NCI-H2029 (cell line): ENCODE measurements at regions not wholly inside any gene's neighbourhood (a gene's known extent, or its start where the extent isn't known, plus 50 kb on each side); places are given as distances from the start of the nearest gene placed in this dataset.

ENCODE experiments used
- DNase-seq: peaks from one replicate; lab custom pipeline; 2025; lab: John Stamatoyannopoulos, UW

DNA sequence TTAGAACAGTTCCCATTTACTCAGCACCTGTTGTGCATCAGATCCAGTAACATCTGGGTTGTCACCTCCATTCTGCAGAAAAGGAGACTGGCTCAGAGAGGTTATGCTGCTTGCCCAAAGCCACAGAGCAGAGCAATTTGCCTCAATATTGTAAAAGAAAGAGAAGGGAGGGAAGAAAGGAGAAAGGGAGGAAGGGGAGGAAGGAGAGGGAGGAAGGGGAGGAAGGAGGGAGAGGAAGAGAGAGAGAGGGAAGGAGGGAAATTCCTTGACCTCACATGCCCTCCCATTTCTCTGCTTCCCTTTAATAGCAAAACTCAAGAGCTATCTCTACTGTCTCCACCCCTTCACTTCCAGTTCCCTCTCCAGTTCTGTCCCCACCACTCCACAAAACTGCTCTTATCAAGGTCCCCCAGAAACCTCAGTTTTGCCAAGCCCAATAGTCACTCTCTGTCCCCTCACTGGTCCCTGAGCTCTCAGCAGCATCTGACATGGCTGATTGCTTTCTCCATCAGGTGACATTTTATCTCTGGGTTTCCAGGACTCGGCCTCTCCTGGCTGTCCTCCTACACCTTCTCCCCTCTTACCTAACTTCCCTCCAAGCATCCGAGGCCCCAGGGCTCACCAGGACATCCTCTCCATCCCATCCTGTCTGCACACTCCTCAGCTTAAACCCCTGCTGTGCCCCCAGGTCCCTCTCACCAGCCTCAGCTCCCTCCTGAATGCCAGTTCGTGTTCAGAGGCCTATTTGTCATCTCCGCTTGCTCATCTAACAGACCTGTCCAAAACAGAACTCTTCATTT is 104.7 kb upstream of the LINGO1 start:
- DNase-seq = no peak

DNA sequence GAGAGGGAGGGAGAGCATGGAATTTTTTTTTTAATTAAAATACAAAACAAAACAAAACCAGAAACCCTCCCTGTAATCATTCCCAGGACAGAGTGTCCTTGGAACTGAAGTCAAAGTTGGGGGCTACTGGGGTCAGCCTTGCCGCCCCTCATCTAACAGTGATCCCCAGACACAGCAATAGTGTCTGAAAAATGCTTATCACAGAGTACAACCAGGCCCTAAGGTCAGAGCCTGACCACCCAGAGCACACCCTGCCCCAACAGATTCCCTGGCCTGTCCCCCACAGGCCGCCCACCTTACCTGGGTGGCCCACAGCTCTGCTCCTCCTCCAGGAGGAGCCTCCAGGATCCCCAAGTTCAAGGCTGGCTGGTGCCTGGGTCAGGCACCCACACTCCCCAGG is 101.6 kb upstream of the LINGO1 start:
- no peak for DNase-seq

DNA sequence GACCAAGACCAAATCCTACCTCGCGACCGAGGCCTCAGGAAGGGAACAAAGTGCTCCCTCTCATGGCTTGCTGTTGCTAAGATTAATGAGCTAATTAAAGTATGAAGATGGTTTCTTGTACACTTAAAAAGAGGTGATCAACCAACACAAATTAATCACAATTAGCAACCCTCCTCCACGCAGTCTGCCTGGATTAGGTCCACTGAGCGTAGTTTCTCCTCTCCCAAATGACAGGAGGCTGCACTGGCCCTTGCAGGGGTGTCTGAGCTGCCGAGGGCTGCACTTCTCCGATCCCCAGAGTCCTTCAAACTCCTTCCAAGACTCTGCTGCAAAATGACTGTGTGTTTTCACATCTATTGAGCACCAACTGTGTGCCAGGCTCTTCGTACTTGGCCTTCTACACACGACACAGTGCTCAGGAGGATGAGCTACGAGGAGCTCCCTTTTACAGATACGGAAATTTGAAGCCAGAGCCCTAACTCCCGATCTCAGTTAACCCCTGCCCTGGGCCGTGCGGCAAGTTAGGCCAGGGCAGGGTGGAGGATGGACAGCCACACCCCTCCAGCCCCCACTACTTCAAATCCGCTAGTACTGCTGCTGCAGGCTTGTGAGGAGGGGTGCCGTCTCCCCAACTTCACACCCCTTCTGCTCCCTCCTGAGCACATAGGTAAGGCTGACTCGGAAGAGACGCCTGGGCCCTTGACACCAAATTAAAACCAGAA is 101.0 kb upstream of the LINGO1 start:
- no peak for DNase-seq

DNA sequence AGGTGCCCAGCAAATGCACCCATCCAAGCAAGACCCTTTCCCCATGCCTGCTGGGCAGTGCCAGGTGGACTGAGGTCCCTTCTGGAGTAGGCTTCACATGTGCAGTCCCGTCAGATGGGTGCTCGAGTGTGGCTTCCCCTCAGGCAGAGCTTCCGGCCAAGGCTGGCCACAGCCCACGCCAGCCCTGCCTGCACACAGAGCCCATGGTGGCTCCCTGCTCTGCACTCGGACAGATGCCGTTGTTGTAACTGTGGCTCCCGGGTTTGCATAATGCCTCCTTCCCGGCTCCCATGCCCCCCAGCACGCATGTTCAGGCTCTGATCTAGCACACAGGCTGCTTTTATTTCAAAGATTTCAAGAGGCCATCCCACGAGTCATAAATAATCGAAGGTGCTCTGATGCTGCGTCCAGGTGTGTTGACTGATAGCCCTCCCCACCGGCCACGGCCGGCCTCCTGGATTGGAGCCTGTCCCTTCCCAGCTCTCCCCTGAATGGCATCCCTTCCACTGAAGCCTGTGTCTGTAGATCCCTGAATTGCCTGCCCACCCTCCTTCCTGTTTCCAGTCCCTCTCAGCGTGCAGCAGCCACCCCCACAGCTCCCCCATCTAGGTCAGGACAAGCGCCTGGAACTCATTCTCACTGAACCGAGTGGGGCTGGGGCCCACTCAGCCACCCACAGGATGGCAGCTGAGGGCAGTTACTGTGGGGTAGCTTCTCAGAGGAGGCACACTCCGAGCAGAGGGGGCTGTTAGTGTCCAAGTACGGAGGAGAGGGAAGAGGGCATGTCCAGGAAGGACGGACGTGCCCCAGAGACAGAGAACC is 100.0 kb upstream of the LINGO1 start:
- DNase-seq = no peak

DNA sequence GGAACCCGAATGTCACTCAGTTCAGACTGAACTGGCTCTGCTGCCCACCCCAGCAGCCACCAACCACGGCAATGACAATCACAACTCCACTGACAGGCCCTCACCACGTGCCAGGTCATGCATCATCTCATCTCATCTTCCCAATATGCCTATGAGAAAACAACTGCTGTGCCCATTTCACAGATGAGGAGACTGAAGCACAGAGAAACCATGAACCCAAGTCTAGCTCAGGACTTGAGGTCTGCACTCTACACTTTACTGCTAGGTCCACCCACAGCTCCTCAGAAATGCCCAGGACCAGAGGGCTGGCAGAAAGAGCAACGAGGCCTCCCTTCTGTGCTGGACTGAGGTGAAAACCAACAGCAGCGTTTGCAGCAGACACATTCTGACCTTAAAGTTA is 99.2 kb upstream of the LINGO1 start:
- DNase-seq = no peak

DNA sequence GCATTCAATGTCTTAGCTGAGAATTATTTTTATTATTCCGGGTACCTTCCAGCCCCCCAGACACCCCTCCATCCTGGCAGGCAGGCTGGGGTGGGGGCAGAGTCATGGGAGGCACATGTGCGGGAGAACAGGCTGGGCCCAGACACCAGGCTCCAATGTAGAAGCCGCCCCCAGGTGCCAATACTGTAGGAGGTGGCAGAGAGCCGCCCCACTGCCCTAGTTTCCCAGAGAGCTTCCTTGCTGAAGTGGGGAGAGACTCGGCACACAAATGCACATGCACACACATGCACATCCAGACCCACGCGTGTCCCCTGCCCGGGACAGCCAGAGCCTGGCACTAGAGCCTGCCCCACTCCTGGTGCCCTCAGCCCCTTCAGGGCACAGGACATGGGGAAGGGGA is 98.4 kb upstream of the LINGO1 start:
- DNase-seq = no peak

DNA sequence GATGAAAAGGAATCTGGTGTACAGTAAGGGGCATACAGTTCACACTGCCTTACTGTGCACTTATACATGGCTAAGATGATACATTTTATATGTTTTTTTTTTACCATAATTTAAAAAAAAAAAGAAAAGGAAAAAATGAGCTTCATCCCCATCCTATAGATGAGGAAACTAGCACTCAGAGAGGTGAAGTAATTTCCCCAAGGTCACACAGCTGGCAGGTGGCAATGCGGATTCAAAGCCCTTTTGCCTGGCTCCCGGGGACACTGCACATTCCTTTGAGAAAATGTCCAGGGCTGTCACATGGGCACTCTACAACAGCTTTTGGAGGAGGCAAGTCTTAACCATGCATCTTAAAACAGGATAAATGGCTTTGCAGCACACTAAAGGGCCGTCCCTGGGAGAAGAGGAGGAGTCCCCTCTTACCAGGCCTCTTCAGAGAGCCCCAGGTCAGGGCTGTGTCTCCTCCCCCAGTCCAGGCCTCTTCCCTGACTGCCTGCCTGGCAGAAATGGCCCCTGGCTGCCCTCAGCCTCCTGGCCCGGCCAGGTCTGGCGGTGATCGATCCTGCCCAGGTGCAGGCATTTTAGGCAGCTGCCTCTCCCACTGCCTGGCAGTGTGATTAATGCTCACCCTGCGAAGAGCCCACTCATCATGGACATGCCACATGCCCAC is 95.1 kb upstream of the LINGO1 start:
- no peak for DNase-seq

DNA sequence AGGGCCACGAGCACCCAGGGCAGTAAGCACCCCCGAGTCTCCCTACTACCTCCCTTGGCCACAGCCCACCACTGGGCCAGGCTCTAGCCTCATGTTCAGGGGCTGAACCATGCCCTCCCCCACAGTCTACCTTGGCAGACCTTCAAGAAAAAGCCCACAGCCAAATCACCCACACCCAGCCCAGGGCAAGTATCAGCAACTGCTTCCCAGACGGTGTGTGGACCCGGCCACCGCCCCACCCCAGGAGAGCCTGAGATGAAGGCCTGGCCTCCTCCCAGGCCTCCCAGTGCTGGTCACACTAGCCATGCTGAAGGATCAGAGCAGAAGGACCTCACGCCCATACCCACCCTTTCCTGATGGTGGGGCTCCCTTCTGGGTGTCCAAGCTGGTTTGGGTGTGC is 92.0 kb upstream of the LINGO1 start:
- no peak for DNase-seq

DNA sequence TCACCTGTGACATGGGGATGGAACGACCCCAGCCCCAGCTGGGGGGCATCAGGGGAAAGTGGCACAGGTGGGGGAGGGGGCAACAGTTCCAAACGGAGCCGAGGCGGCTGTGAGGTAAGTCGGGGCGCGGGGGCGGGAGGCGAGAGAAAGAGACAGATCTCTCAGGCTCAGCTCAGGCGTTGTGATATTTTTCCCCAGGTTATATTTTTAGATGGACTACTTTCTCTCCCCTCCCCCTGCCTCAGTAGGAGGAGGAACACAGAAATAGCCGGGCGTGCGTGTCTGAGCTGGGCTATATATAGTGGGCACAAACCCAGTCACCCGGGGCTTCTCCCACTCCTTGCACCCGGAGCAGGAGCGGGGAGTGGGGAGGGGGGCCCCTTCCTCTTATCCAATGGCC is 91.0 kb upstream of the LINGO1 start:
- DNase-seq = no peak

DNA sequence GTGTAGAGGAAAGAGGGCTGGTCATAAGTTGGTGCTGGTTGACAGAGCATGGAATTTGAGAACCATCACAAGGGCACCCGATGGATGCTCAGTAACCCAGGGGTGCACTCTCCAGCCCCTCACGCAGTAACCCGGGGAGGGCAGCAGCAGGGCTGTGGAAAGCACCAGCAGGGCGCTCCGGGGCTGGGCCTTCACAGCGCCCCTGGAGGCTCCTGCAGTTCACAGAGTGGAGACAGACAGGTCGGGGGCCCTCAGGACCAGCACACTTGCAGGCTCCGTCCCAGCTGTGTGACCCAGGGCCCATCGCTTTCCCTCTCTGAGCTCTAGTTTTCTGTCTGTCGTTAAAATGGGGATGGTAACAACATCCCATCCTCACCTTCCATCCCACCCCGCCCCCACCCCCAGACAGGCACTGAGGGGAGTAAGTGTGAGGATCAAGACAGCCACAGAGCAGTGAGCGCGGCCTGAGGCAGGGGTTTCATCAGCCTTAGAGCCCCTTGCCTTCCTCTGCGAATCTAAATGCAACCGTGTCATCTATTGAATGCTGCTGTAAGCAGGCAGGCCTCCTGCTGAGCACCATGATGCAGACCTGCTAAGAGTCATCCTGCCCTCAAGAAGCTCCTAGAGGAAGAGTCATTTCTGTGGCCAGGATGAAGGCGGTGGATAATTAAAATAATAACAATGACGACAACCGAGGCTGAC is 90.2 kb upstream of the LINGO1 start:
- DNase-seq = no peak

DNA sequence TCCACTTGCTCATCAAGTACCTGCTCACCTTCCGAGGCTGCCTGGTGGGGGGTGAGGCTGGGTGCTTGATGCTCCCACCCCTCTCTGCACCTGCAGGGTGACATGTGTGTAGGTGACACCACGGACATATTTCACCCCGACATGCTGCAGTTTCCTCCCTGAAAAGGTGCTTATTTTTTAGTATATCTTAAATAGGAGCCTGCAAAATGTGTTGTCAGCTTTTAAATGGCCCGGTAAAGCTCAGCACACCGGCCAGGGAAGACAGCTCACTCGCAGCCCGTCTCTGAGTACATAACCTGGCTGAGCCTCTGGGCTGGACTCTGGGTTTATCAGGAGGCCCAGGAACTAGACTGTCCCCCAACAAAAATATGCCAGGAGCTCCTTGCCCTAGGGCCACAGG is 89.3 kb upstream of the LINGO1 start:
- no peak for DNase-seq

DNA sequence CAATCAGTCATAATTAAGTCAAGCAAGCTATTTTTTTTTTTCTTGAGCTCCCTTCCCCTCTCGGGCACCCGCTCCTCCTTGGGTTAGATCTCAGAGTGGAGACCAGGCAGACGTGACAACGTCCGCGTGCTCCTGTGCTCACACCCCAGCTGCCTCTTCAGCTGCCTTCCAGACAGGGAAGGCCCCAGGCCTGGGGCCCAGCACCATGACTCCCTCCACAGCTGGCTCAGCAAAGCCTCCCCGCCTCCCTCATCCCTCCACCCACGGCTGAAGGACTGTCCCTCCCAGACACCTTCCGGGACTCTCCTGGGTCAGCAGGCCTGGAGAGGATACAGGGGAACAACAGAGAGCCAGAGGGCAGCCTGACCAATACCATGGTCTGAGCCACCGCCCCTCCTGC is 87.9 kb upstream of the LINGO1 start:
- DNase-seq = no peak

DNA sequence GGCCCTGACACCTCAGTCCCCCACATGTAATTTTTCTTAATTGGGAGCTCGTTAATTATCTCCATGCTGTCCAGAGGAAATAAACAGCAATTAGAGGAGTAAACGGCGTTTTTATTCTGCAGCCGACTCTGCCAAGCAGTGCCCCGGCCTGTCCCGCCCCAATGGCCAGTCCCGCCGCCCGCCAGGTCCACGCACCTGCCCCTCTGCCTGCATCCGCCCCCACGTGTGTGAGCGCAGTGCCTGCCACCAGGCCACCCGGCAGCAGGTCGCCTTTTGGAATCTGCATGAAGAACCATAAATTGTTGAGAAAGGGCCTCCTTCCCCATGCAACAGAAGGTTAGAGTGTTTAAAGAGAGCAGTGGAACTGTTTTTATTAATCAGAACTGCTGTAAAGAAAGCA is 87.5 kb upstream of the LINGO1 start:
- DNase-seq = no peak

DNA sequence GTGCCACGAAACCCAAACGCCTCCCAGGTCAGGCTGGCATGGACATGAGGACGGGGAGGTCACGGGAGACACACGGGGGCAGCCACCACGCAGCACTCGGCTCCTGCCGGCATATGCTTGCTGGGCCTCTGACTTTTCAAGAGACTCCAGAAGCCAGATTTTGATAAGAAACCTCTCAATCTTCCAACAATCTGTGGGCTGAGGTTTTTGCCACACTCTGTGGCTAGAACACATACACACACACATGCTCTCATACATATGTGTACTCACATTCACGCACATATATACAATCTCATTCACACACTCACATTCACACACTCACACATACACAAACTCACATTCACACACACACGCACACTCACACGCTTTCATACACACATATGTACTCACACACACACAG is 86.7 kb upstream of the LINGO1 start:
- no peak for DNase-seq

DNA sequence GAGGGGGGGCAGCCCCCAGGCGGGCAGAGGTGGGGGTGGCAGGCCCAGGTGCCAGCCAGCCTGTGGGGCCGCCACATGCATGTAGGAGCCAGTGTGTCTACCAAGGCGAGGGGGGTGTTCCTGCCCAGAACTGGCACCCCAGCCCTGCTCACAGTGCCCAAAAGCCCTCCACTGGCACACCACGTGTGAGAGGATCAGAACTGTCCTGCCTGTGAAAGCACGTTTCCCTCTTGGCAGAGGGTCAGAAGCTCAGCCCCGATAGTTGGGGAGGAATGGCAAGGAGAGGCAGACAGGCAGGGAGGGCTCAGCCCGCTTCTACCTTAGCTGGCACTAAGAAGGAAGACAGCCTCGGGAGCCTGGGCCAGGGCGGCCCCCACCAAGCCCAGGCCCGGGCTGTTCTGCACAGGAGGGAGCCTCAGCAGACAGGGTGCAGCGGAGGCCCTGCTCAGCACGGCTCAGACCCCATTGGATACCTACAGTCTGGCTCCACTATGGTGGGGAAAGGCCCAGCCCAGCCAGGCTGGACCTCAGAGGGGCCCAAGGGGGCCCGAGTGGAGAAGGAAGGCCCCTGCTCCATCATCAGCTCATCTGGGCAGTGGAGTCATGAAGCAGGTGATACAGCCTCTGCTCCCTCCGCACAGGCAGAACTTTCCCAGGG is 84.8 kb upstream of the LINGO1 start:
- DNase-seq = no peak

DNA sequence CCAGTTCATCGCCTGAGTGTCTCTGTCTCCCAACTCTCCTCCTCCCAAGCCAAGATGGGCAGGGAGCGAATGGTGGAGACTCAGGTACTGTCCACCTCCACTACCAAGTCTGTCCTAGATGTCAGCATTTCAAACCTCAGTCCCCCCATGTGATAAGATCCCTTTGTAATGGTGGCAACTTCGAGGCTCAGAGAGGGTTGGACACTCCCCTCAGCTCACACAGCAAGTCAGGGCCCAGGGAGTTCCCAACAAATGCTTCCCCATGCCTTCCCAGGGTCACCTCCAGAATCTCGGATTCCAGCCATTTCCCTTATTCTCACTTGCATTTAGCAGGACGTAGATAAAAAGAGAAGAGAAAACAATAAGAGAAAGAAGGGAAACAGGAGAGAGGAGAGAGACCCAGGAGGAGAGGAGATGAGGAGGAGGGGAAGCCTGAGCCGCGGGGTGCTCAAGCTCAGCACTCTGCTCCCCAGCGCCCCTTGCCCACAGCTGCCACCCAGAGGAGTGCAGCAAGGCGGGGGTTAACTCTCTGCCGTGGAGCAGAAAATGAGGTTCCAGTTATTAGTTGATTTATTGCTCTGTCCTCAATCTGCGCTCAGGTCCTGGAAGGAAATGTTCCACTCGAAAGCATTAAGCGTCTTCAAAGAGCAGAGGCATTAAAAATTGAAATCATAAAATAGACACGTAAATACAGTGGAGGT is 84.1 kb upstream of the LINGO1 start:
- no peak for DNase-seq

DNA sequence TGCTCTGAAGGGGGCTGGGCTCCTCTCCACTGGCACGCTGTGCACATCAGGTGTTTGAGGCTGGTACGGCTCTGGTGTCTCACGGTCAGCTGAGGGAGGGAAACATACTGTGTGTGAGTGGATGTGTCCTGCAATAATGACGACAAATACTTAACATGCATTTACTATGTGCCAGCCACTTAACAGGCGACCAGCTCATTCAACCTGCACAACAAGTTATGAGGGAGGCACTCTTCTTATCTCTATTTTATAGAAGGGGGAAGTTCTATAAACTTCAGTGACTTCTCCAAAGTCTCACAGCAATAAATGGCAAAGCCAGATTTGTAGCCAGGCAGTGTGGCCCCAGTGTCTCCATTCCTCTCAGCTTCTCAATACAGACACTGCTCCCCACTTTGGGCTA is 83.1 kb upstream of the LINGO1 start:
- no peak for DNase-seq

DNA sequence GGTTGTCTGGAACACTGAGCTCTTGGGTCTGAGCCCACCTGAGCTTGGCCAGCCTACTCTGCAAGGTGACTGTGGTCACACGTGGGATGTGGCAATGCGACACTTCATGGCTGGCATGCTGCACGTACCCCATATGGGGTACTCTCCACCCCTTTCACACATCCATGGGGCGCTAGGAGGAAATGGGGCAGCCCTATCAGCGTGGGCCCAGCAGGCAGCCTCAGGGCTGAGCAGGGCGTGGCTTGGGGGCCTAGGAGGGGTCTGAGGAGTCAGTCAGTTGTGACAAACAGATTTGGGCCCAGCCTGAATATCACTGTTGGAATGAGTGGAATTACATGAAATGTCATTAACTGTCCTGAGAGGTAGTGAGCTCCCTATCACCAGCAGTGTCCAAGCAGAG is 82.3 kb upstream of the LINGO1 start:
- DNase-seq = no peak

DNA sequence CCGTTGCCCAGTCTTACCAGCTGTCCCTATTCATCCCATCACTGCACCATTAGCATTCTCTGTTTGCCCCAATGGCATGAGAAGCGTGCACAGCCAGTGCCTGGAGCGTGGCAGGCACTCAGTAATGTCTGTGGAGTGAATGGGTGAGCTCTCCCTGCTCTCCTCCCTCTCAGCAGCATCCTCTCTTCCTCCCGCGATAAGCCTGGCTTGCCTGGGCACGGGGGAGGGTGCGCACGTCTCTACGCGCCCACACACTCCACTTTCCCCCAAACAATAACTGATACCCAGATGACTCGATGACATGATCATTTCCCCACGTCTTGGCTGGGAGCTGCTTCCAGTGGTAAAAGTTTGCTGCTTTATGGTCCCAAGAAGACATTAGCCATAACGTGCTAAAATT is 81.8 kb upstream of the LINGO1 start:
- DNase-seq = no peak

DNA sequence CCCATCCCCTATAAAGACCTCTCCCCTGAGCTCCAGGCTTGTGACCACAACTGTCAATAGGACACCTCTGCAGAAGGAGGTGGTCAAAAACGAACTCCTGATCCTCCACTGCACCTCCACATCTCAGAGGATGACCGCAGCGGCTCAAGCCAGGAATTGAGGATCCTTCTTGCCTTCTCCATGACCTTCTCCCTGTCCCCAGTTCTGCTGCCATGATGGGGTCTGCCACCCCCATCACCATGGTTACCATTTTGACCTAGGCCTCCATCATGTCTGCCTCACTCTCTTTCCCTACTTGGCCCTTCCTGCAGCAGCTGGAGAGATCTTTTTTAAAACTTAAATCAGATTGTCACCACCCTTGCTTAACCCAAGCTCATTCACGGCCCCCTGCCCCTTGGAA is 81.3 kb upstream of the LINGO1 start:
- no peak for DNase-seq

DNA sequence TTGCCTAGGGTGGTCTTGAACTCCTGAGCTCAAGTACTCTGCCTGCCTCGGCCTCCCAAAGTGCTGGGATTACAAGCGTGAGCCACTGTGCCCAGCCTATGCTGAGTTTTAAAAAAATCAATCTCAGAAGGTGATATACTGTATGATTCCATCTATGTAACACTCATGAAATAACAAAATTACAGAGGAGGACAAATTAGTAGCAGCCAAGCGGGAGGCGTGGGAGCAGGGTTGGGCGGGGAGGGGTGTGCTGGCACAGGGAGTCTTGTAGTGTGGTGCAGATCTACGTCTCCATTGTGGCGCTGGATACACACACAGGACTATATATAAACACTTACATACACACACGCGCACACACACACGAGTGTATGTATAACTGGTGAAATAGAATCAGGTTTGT is 80.6 kb upstream of the LINGO1 start:
- no peak for DNase-seq
